ENCODE measurements at regions not wholly inside any gene's neighbourhood (a gene's known extent, or its start where the extent isn't known, plus 50 kb on each side); places are given as distances from the start of the nearest gene placed in this dataset.

DNA sequence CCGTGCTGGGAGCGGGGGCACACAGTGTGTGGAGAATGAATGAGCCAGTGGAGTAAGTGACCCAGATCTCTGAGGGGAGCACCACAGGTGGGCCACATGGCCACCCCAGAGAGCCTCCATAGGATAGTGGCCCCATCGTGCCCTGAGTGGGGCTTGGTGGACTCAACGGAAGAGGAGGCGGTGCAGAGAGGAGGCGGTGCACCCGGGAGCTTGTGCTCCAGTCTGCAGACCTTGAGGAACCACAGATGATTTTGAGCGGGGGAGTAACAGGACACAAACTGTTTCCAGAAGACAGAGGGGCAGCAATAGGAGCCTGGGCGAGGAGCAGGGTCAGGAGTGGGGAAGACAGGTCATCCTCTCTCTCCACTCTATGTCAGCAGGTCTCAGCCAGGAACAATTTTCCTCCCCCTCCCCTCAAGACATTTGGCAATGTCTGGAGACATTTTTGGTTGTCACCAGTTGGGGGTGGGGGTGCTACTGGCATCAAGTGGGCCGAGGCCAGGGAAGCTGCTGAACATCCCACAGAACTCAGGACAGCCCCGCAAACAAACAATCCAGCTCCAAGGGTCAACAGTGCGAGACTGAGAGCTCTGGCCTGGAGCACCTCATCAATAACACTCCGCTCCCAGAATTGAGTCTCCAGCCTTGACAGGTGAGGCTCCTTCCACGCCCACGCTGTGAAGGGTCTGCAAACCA is 182.2 kb downstream of the USP12 start:
- no peak for DNase-seq

DNA sequence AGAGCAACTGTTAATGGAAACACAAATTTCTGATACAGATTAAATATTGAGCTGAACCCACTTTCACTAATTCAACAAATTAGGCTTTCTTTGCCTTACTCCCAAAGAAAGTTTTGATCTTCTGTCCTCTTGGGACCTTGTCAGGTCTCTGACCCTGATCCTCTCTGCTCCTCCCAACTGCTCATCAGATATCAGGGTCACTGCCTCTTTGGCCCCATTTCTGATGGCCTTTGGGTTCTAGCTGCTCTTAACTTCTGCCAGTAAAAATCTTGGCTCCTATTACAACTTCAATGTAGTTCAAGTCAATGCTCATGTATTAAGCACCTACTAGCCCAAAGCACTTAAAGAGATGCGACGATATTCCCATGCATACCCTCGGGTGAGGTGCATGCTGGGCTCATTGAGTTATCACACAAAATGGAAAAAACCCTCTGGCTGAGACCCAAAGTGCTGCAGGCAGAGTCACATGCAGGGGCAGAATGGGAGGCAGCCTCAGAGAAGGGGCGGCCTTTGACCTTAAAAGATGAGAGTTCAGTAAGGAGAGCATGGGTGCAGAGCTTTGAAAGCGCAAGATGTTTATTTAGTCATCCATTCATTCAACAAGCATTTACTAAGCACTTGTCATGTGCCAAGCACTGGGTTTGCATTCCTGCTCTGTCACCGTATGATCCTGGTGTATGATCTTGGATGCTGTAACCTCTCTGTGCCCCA is 183.4 kb downstream of the USP12 start:
- no peak for DNase-seq

DNA sequence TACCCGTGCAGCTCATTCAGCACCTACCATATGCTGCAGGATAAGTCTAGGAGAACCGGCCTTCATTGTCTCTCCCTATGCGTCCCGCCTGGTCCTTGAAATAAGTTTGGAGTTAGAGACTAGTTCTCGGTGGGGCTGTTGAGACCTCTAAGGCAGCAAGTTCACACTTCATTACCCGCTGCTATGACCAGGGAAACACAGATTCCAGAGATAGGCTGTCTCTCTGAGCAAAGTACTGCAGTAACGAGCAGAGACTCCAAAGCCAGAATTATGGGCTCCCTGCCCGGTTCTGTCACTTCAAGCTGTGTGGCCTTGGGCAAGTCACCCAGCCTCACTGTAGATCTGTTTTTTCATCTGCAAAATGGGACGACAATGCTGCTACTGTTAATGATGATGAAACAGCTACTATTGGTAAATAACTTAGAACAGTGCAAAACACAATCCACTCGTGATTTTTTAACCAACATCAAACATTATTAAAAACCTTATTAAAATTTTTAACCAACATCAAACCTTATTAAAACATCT is 184.1 kb downstream of the USP12 start:
- no peak for DNase-seq

DNA sequence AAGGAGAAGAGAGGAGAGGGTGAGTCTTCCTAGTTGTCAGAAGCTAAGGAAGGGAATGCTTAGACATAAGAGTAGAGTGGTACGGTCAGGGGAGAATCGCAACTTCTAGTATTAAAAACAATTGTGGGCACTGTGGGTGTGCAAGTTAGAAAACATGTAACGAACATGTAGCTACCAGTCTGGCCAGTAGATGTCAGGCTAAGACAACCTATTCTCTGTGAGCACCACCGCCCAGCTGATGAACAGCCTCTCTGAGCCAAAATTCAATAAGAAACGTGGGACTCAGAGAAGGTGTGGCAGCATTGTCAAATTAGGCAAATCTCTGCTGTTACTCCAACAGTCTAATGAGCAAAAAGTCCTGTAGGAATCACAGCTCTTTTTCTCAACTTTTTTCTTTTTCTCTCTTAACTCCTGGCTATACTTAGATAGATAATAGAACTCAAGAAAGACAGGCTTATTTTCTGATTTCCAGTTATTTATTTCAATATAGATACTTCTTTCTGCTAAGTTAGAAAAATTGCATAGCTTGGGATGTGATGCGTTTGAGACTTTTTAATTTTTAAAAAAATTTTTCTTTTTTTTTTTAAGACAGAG is 186.2 kb downstream of the USP12 start:
- peak; percentile 70 for DNase-seq

DNA sequence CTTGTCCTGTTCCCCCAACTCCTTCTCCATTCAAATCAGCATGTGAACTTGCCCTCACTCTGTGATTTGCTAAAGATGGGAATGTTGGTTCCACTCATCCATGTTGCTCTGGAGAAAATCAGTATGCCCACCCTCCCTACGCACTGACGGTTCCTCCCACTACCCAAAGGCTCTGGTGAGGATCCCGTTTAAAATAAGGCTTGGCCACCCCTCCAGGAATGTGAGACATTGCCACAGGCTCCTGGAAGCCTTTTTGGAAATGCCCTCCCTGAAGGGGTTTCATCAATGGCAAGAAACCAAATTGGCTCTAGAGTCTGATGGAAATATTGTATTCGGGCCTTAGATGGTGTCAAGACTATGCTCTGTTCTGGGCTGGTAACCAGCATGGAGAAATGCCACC is 187.3 kb downstream of the USP12 start:
- no peak for DNase-seq

DNA sequence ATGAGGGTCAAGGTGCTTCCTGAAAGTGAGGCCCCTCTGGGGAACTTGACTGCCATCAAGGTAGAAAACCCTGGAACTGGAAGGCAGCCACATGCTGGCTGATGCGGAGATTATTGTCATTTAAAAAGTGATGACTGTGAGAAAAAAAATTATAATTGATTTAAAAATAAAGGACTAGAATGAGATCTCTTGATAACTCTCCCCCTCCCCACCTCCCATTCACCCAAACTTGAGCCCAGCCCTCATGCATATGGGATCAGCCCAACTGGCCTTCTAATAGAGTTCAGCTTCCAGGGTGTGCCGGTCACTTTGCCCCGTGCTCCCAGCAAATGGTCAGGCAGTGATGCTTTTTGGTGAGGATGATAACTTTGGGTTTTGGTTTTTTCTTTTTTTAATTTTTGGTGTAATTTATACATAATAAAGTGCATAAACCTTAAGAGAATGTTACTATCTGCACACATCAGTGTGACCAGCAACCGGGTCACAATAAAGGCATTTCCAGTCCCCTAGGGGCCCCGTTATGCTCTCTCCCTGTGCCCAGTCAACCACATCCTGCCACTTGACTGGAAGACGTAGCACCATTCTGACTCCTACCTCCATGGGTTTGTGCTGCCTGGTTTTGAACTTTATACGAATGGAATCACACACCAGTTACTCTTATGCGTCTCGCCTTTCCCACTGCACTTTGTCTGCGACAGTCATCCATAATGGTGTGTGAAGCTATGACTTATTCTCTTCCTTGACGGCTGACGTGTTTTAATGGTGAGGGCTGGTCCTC is 187.9 kb downstream of the USP12 start:
- no peak for DNase-seq

DNA sequence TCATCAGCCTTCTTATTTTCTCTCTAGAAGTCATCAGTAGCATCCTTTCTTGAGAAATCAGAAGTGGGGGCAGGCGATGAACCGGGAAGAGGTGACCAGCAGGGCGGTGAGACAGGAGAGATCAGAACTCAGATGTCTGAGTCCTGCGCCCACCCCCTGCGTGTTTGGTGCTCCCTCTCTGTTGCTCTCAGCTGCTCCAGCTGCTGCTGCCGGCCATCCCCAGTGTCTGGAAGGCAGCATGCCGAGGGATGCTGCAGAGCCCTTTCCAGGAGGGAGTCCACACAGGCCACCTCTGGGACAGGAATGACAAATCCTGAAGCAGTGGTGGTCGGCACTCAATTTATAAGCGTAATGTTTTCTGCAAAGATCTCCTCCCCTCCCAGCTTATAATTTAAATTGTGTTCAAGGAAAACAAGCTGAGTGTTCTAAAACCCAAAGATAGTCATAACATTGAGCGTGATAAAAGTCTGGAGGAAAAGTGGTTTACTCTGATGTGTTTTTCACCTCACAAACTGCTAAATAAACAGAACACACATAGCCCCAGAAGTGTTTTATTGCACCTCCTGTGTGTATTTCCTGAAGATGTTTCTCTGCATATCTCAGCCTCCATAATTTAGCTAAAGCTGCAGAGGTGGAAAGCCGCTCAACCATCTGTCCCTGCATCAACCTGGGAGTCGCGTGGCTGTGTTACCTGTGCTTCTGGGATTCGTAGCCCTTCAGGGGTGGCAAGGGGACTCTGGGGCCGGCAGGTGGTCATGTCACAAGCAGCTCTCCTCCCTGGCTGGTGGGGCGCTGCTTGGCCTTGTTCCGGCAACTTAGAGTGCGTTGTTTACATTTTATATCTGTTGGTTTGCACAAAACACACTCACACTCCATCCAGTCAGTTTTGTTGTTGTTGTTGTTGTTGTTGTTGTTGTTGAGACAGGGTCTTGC is 191.2 kb downstream of the USP12 start:
- no peak for DNase-seq

DNA sequence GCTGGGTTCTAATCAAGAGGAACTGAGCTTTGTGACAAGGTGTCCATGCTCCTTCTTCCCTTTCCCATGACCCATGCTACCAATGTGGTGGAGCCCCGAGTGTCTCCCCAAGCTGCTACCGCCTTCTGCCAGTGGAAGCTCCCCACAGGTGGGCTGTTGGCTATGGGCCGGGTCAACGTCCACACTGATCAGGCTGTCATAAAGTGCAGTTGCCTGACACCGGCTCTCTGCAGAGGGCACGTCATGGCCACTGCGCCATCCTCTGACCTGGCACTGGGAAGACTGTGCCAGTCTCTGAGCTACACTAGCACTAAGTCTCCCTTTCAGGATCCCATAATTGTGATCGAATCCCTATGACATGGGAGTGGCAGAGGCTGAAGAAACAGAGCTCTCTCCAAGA is 192.3 kb downstream of the USP12 start:
- no peak for DNase-seq

DNA sequence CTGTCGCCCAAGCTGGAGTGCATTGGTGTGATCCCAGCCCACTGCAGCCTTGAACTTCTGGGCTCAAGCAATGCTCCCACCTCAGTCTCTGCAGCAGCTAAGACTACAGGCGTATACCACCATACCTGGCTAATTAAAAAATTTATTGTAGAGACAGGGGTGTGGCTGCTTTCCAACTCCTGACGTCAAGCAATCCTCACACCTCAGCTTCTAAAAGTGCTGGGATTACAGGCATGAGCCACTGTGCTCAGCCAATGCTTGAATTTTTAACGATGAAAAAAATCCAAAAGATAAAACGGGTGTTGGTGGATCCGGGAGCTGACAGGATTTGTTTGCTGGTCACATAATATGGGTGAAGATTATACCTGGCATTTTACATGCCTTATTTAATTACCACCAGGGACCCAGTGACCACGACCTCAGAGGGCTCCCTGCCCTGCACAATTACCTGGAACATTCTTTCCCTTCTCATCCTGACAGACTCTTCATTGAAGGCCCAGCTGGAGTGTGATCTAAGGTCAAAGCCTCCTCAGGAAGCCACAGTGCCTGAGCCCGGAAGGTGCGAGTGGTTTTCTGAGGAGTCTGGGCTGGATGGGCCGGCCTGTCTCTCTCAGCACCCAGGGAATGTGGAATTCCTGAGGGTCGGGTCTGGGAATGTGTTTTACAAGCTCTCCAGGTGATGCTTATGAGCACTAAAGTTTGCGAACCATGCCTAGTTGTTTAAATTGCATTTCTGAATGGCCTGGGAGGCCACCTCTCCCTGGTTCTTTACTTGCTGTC is 193.3 kb downstream of the USP12 start:
- DNase-seq: no peak

DNA sequence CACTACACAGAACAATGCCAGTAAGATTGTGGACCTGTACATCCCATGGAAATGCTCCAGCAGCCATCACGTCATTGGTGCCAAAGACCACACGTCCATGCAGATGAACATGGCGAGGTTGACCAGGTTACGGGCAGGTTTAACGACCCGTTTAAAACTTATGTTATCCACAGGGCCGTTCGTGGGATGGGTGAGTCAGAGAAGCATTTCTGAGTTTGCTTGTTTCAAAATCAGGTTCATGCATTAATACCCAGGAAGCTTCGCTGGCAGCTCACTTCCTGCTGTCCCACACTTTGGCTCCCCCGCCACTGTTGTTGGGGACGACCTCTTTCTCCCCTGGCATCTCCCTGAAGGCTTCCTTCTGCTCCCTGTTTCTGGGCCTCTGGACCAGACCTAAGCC is 194.1 kb downstream of the USP12 start:
- DNase-seq: no peak

DNA sequence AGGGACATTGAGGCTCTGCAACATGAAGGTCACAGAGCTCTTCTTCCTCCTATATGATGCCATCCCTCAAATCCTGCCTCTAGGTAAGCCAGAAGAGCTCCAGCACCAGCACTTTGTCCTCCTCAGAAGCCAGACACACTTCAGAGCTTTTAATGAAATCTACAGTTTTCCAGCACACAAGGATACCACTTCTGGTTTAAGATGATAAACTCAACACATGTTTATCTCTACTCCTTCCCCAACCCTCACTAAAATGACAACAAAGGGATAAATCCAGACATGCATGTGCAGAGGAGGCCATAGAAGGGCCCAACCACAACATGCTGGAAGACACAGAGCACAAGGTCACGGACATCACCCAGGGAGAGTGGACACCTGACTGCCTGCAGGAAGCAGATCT is 195.3 kb downstream of the USP12 start:
- DNase-seq: no peak

DNA sequence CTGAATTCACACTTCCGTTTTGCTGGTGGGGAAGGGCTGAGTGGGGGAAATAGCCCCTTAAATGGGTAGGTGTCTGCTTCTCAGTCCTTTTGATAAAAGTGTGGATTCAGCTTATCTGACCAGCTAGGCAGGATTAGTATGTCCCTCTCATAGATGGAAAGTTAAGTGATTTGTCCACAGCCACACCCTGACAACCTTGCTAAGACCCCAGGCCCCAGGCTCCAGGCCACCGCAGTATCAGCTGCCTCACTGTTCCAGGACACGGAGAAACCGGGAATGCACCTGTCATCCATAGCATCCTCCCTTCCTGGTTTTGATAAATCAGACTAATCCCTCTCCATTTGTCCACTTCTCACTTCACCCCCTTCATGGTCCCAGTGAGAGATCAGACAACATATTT is 197.7 kb downstream of the USP12 start:
- no peak for DNase-seq

DNA sequence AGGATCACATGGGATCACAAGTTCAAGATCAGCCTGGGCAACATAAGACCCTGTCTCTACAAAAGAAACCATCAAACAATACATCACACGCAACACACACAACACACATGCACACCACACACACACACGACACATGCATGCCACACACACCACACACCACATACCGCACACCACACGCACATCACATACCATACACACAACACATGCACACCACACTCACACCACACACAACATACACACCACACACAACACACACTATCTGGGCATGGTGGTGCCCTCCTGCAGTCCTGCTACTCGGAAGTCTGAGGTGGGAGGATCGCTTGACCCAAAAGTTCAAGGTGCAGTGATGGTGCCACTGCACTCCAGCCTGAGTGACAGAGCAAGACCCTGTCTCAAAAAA is 198.3 kb downstream of the USP12 start:
- DNase-seq: no peak

DNA sequence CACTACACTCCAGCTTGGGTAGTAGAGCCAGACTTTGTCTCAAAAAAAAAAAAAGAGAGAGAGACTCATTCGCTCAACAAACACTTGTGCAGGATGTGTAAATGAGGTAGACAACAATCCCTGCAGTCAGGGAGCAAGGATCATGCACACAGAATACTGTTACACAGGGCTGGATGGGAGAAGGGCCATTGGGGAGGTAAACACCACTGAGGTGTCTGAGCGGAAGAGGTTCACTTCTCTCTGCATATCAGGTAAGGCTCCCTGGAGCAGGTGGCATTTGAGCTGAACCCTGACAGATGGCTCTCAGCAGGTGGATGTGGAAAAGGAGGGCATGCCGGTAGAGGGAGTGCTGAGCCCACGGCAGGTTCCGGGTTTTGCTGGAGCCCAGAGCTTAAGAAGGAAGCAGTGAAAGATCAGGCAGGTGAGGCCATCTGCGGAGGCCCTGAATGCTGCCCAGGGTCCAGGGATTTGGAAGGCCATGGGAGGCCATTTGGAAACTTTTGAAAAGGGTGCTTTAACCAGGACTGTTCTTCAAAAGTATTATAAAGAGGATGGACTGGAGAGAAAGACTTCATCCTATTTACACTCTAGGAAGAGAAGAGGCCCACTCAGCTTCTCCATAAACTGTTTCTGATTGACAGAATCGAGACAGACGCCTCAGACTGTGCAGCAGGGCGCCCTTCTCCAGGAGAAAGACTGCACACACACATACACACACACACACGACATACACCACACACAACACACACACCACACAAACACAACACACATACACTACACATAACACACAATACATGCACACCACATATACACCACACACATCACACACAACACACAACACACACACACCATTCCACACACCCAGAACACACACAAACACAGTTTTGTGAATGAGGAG is 199.4 kb downstream of the USP12 start:
- no peak for DNase-seq

DNA sequence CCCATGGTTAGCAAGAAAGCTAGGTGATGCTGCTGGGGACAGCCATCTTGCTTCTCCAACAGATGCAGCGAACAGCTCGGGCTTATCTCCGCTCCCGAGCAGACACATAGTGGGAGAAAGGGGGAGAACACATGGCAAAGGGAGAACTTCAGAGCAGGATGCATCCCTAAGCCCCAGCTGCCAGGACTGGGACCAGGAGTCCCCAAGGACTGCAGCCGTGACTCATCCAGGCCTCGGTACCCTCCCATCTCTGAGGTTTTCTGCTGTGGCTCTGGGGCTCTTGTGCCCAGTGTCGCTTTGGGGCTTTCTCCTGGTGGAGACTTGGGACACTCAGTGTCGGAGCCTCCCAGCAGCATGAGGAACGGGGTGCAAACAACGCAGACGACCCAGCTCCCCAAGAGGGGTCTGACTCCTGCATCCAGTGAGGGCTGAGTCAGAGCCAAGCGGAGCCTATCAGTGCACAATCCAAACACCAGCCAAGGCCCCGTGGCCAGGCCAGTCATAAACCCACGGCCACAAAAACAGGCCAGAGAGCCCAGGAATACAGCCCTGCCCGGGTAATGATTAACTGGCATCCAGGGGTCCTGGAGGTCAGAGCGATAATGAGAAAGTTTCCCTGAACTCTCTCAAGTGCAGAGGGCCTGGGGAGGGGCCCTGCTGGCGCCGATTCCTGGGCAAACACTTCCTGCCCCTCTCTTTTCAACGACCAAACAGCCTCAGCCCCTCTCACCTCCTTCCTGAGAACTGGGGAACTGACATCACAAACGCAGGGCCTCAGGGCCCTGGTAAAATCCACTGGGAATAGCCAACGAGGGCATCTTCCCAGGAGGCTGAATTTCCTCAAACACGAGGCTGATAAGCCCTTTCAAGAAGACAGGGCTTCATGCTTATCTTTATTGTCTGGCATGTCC is 202.9 kb downstream of the USP12 start:
- DNase-seq: no peak

DNA sequence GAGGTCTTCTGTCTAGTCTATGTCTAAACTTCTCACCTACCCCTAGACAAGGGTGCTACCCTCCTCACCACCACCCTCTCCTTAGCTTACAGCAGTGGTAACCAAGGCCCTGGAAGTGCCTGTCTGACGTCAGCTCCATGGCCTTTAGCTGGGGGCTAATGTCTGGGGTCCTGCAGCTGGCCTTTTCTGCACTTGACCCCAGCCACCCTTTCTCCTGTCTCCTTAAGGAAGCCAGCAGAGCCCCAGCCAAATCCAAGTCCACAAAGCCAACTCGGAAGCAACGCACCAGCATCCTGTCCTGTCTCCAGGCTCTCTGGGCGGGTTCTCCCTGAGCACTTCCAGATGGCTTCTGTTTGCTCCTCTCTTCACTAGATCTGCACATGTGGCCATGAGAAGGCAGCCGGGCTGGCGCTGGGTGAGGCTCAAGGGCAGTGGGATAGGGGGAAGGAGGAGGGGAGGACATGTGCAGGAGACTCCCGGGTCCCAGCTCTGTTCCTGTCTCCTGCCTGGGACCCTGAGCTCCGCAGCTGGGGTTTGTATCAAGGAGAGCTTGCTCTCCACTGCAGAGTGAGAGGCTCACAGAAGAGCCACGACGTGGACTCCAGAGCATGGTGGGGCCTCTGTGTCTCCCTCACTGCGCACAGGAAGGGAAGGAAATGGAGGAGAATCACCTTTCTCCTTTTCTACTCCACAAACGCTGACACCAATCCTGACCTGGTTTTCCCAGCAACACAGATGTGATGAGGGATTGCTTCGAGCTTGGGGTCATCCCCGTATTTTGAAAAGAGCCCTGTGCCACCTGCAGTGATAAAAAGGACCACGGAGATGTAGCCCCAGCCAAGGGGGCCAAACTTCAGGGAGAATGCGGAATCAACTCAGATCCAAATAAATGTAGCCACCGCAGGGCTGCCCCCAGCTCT is 204.2 kb downstream of the USP12 start:
- DNase-seq: peak; percentile 45

DNA sequence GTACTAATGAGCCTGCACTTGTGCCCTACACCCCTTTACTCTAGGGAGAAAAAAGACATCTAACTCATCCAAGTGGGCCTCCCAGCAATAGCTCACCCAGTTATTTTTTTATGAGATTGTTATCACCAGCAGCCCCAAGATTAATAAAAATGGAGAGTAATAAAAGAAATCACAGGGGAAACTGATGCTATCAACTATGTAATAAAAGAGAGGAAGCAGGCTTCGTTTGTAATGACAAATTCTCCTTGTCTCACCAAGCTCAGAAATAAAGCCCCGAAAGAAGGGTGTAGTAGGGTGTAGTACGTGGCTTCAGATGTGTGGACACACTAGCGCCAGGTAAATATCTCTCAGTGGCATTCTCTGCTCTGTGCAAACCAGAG is 204.9 kb downstream of the USP12 start:
- DNase-seq: no peak
